Lung (tissue), 11 donors: ENCODE measurements at regions not wholly inside any gene's neighbourhood (a gene's known extent, or its start where the extent isn't known, plus 50 kb on each side); places are given as distances from the start of the nearest gene placed in this dataset.

Source experiments
- ATAC-seq: fragments of 200-7000 bp; cut with Tn5 transposase; one replicate; pipeline ENCODE4 v1.9.1; 2020; ENCODE audit warnings: moderate number of reproducible peaks; ENCODE audit not compliant: insufficient read depth, low FRiP score
- DNase-seq, 3 donors: peaks; one replicate each; pipeline ENCODE4 v3.0.0-alpha.2; 2013 to 2017
- H3K27ac ChIP-seq, 2 donors: one replicate each; pipeline ENCODE4 v1.5.1; 2013; ENCODE audit warnings: mild to moderate bottlenecking in 2 of 2, moderate library complexity in 2 of 2, control low read depth in 1 of 2, inconsistent platforms in 1 of 2, low read depth in 1 of 2, low read length in 1 of 2
- H3K27me3 ChIP-seq, 3 donors: one replicate each; pipeline ENCODE4 v1.5.1; 2013; ENCODE audit warnings: low read length in 2 of 3; ENCODE audit not compliant: control insufficient read depth in 3 of 3, insufficient read depth in 3 of 3
- H3K36me3 ChIP-seq, 4 donors: one replicate each; pipeline ENCODE4 v1.5.1; 2013; ENCODE audit warnings: low read length in 4 of 4, mild to moderate bottlenecking in 1 of 4, moderate library complexity in 1 of 4; ENCODE audit not compliant: control insufficient read depth in 4 of 4, insufficient read depth in 4 of 4
- H3K4me1 ChIP-seq, 5 donors: one replicate each; pipeline ENCODE4 v1.5.1; 2013; ENCODE audit warnings: low read length in 5 of 5, mild to moderate bottlenecking in 2 of 5, moderate library complexity in 1 of 5; ENCODE audit not compliant: control insufficient read depth in 5 of 5, insufficient read depth in 5 of 5
- H3K4me3 ChIP-seq: one replicate; pipeline ENCODE4 v1.5.1; 2013; ENCODE audit warnings: mild to moderate bottlenecking, control low read depth, moderate library complexity
- H3K9ac ChIP-seq, 2 donors: one replicate each; pipeline ENCODE4 v1.5.1; 2013; ENCODE audit warnings: low read length in 2 of 2, control low read depth in 1 of 2; ENCODE audit not compliant: insufficient read depth in 1 of 2
- H3K9me3 ChIP-seq, 4 donors: one replicate each; pipeline ENCODE4 v1.5.1; 2013; ENCODE audit warnings: low read length in 3 of 4, mild to moderate bottlenecking in 1 of 4, moderate library complexity in 1 of 4; ENCODE audit not compliant: control insufficient read depth in 4 of 4, insufficient read depth in 3 of 4
- WGBS, 2 donors: extraction: QIAGEN DNeasy Blood & Tissue Kit; methylation state at CpG; one replicate each; pipeline ENCODE4 v1.1.7; 2013; 5-methylcytosine and 5-hydroxymethylcytosine counted together
- TF ChIP-seq, protein P1 (sequence below): IDR thresholded peaks from 2 replicates; pipeline ENCODE4 v1.5.1; 2012; ENCODE audit warnings: mild to moderate bottlenecking; ENCODE audit errors: control extremely low read depth, extremely low read depth
- donor health status: control.
- donor health status: control.
- donor health status: Bipolar disorder and iron deficiency.
- donor health status: healthy.
- donor health status: DM: yes; HTN: yes; CAD: no.

DNA sequence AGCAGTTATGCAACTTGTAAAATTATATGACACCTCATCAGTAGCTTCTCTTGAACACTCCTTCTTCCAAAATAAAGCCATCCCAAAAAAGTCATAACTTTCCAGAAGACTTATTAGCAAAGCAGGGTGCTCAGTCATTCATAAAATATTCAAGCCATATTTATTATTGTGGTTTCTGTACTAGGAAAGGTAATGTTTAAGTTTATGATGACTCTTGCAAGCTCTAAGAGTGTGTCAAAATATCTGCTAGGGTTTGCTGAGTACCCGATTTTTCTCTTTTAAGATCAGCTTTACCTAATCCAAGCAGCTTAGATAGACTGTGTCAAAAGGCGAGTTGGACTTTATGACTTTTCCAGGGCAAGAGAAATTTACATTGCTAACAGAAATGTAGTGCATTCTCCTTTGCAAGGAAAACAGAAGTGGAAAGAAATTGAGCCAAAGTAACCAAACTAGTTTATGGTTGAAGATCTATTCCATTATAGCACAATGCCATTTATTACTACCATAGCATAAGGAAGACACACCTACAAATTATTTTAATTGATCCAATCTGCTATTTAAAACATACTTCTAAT, 98.0 kb upstream of the SOX6 start:
- H3K4me1 ChIP-seq, result peaks cover 0 to 13% (median 0%) of the 10 kb centered on the region in 5 donors
- no peak overlapping the region for H3K9ac ChIP-seq
- no peak overlapping the region for H3K27ac ChIP-seq
- TF ChIP-seq, protein P1, sequence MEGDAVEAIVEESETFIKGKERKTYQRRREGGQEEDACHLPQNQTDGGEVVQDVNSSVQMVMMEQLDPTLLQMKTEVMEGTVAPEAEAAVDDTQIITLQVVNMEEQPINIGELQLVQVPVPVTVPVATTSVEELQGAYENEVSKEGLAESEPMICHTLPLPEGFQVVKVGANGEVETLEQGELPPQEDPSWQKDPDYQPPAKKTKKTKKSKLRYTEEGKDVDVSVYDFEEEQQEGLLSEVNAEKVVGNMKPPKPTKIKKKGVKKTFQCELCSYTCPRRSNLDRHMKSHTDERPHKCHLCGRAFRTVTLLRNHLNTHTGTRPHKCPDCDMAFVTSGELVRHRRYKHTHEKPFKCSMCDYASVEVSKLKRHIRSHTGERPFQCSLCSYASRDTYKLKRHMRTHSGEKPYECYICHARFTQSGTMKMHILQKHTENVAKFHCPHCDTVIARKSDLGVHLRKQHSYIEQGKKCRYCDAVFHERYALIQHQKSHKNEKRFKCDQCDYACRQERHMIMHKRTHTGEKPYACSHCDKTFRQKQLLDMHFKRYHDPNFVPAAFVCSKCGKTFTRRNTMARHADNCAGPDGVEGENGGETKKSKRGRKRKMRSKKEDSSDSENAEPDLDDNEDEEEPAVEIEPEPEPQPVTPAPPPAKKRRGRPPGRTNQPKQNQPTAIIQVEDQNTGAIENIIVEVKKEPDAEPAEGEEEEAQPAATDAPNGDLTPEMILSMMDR, result no peak
- ATAC-seq (no peak), DNase-seq (no peak)
- no peaks in the 10 kb centered on the region for H3K36me3 ChIP-seq
- no peaks in the 10 kb centered on the region for H3K9me3 ChIP-seq
- no peaks in the 10 kb centered on the region for H3K27me3 ChIP-seq
- 69 to 81% methylated on average over 2 of the region's 2 CpGs for WGBS, 2 donors
- H3K4me3 ChIP-seq, result no peak overlapping the region

GRCh38 chr11:16448123-16448717, 91.9 kb upstream of the SOX6 start:
- no peaks in the 10 kb centered on the region for H3K27me3 ChIP-seq
- H3K9ac ChIP-seq, result no peak overlapping the region
- H3K4me3 ChIP-seq, result no peak overlapping the region
- TF ChIP-seq, protein P1, result no peak
- ATAC-seq (no peak), DNase-seq (no peak)
- H3K27ac ChIP-seq, result no peak overlapping the region
- peaks cover 0 to 4% (median 0%) of the 10 kb centered on the region in 5 donors for H3K4me1 ChIP-seq
- no peaks in the 10 kb centered on the region for H3K36me3 ChIP-seq
- 88 to 91% methylated on average over 1 of the region's 1 CpG for WGBS, 2 donors
- no peaks in the 10 kb centered on the region for H3K9me3 ChIP-seq

DNA sequence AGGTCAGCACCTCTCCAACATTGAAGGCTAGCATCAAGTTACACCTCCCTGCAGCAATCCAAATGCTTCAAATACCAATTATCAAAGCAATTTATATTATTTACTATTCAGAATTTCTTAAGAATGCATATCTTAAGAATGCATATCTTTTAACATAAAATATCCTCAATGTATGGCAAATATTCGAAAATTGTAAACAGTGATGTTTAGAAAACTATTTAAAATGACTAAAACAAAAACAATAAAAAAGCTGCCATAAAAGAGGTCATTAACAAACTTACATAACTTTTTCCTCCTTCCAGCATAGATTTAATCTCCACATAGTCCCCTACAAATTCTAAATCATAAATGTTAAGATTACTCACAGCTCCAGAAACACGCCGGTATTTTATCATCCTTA, 85.1 kb upstream of the SOX6 start:
- Histone ChIP-seq H3K27ac (no peak overlapping the region), H3K9me3 (no peaks in the 10 kb centered on the region), H3K27me3 (no peaks in the 10 kb centered on the region), H3K9ac (no peak overlapping the region), H3K36me3 (no peaks in the 10 kb centered on the region), H3K4me3 (no peak overlapping the region), H3K4me1 (peaks cover 0 to 4% (median 0%) of the 10 kb centered on the region in 5 donors)
- no peak for ATAC-seq
- TF ChIP-seq, protein P1, result no peak
- no peak for DNase-seq
- WGBS, 2 donors, result 84 to 94% methylated on average over 3 of the region's 3 CpGs
